H1 (cell line): ENCODE measurements at regions not wholly inside any gene's neighbourhood (a gene's known extent, or its start where the extent isn't known, plus 50 kb on each side); places are given as distances from the start of the nearest gene placed in this dataset.

Experiments
- CHD7 ChIP-seq: fragments of 300-600 bp; sonication (generic); IDR thresholded peaks from 2 replicates; pipeline ENCODE4 v1.7.1; 2012; ENCODE audit warnings: low read length, moderate library complexity, mild to moderate bottlenecking, inconsistent platforms; ENCODE audit not compliant: insufficient replicate concordance
- FOSL1 ChIP-seq: IDR thresholded peaks from 2 replicates; pipeline ENCODE4 v1.6.1; 2011; ENCODE audit warnings: mild to moderate bottlenecking, low read depth, low read length, moderate library complexity; ENCODE audit not compliant: insufficient read depth
- JUN ChIP-seq: IDR thresholded peaks from 2 replicates; pipeline ENCODE4 v1.6.1; 2011; ENCODE audit warnings: low read depth, mild to moderate bottlenecking, improper control_type of control experiment, low read length
- KDM5A ChIP-seq: fragments of 200-600 bp; IDR thresholded peaks from 2 replicates; pipeline ENCODE4 v1.7.1; 2012; ENCODE audit warnings: mild to moderate bottlenecking, low read length, inconsistent platforms, mixed read lengths
- POLR2A ChIP-seq, 2 experiments: IDR thresholded peaks; 1 replicate in 1 of 2; 2 replicates in 1 of 2; pipeline ENCODE4 v1.6.1; 2011; ENCODE audit warnings: low read depth in 2 of 2, low read length in 2 of 2, mild to moderate bottlenecking in 2 of 2; ENCODE audit errors: control extremely low read depth in 1 of 2
- SIN3A ChIP-seq, 2 experiments: IDR thresholded peaks in 1 of 2; conservative IDR thresholded peaks in 1 of 2; 2 replicates each; pipeline ENCODE4 v1.6.1; 2011 to 2012; ENCODE audit warnings: low read length in 2 of 2, improper control_type of control experiment in 1 of 2, low read depth in 1 of 2, mild to moderate bottlenecking in 1 of 2
- SP2 ChIP-seq: IDR thresholded peaks from 2 replicates; pipeline ENCODE4 v1.6.1; 2012; ENCODE audit warnings: mild to moderate bottlenecking, low read length, inconsistent platforms
- SUZ12 ChIP-seq: fragments of 200-600 bp; sonication (generic); IDR thresholded peaks from 2 replicates; pipeline ENCODE4 v1.6.1; 2012; ENCODE audit warnings: mild to moderate bottlenecking, inconsistent platforms, low read length, moderate library complexity, mixed read lengths

- TF ChIP-seq CHD7 = no peak
- no peak for TF ChIP-seq JUN
- TF ChIP-seq FOSL1 = no peak
- no peak for TF ChIP-seq SP2
- no peak for TF ChIP-seq SIN3A (conservative IDR thresholded peaks at IDR 0.05 in 1 of 2, IDR thresholded peaks at IDR 0.05 in 1 of 2; ENCODE audit: low read depth in 1 of 2, low read length in 2 of 2)
- TF ChIP-seq KDM5A = no peak
- TF ChIP-seq SUZ12 = no peak
- TF ChIP-seq POLR2A (IDR thresholded peaks at IDR 0.05; ENCODE audit: control extremely low read depth in 1 of 2, low read depth in 2 of 2, low read length in 2 of 2) = no peak
Measured at GRCh38 chr1:193974286-193974798, 787.9 kb upstream of the B3GALT2 start (continued).
